ENCODE measurements at regions not wholly inside any gene's neighbourhood (a gene's known extent, or its start where the extent isn't known, plus 50 kb on each side); places are given as distances from the start of the nearest gene placed in this dataset.

- TF ChIP-seq CHD1 (IDR thresholded peaks at IDR 0.05; ENCODE audit: low read length) (no peak), PML (IDR thresholded peaks at IDR 0.05; ENCODE audit: low read length) (no peak), TBL1XR1 (IDR thresholded peaks at IDR 0.05; ENCODE audit: low read length in 2 of 2) (no peak), JUN (IDR thresholded peaks at IDR 0.05; ENCODE audit: borderline replicate concordance, low read depth, low read length) (no peak), JUN (CRISPR knock-in tag; IDR thresholded peaks at IDR 0.05; ENCODE audit: borderline replicate concordance) (no peak), SMARCA5 (IDR thresholded peaks at IDR 0.05) (no peak), STAT5B (CRISPR knock-in tag; IDR thresholded peaks at IDR 0.05) (no peak), PCBP2 (IDR thresholded peaks at IDR 0.05; ENCODE audit: low read depth, low read length, poor library complexity, severe bottlenecking) (no peak), FOXK1 (CRISPR knock-in tag; IDR thresholded peaks at IDR 0.05; ENCODE audit: borderline replicate concordance) (no peak), DLX4 (CRISPR knock-in tag; IDR thresholded peaks at IDR 0.05) (no peak)
These were observed 76.4 kb upstream of the MTNR1B start (continued) for GRCh38 chr11:92892802-92893684.

- no peak for FAIRE-seq
- ChIA-PET POLR2A (no interaction called here), CTCF (ENCODE audit: low intra/inter-chr PET ratio) (no interaction called here)
- Histone ChIP-seq H3K9me3 (replicated peaks; ENCODE audit: control insufficient read depth, insufficient read depth, low read depth, low read length) (no peaks in the 10 kb centered on the region), H3K4me3 (no peak overlapping the region), H4K20me1 (replicated peaks; ENCODE audit: control insufficient read depth, insufficient read depth, low read length) (no peaks in the 10 kb centered on the region), H3K27me3 (ENCODE audit: control insufficient read depth in 2 of 2, insufficient read depth in 2 of 2, low read length in 2 of 2) (no peaks in the 10 kb centered on the region; a peak in 1 of 5 replicates), H3K36me3 (ENCODE audit: control insufficient read depth, insufficient read depth, low read length) (no peaks in the 10 kb centered on the region), H2AFZ (ENCODE audit: low read depth, low read length) (no peak overlapping the region), H3K79me2 (ENCODE audit: control insufficient read depth, insufficient read depth, low read length) (no peaks in the 10 kb centered on the region), H3K9ac (ENCODE audit: insufficient read depth in 1 of 2, low read depth in 2 of 2, low read length in 2 of 2) (no peak overlapping the region), H3K4me1 (replicated peaks in 1 of 2; ENCODE audit: control insufficient read depth in 2 of 2, insufficient read depth in 2 of 2, low read length in 2 of 2) (no peaks in the 10 kb centered on the region), H3K4me2 (ENCODE audit: insufficient read depth, low read length) (no peak overlapping the region), H3K9me1 (ENCODE audit: control insufficient read depth, insufficient read depth, low read length) (no peaks in the 10 kb centered on the region), H3K27ac (ENCODE audit: extremely low read depth, low read depth, low read length) (no peak overlapping the region)
- intact Hi-C loops (cut with micrococcal nuclease) (no loop called here), in situ Hi-C loops (cut with MboI) (no loop called here)
- ATAC-seq, result no peak
- 3% methylated on average over 3 of the region's 3 CpGs for WGBS (ENCODE audit: insufficient coverage, low coverage, missing lambda C conversion rate)
- no peak for DNase-seq (ENCODE audit: extremely low read depth in 1 of 4, low spot score in 3 of 4)
- no TSS peak for BruUV-seq (replicated peaks)
- TF ChIP-seq XRCC4 (IDR thresholded peaks at IDR 0.05; ENCODE audit: extremely low read depth, insufficient read depth, insufficient read length), result no peak
- no peak for TF ChIP-seq HSF4 (CRISPR knock-in tag; IDR thresholded peaks at IDR 0.05; ENCODE audit: borderline replicate concordance)
These were observed 75.3 kb upstream of the MTNR1B start for GRCh38 chr11:92894197-92894596.

All from K562 (cell line).